GM12874 (cell line): ENCODE measurements at regions not wholly inside any gene's neighbourhood (a gene's known extent, or its start where the extent isn't known, plus 50 kb on each side); places are given as distances from the start of the nearest gene placed in this dataset.

Source experiments
- CTCF ChIP-seq: IDR thresholded peaks from 2 replicates; pipeline ENCODE4 v1.5.1; 2011; ENCODE audit warnings: low read depth, mild to moderate bottlenecking, control low read depth, low read length, moderate library complexity; ENCODE audit not compliant: insufficient read depth

- no peak for TF ChIP-seq CTCF
These were observed 1685.3 kb upstream of the TENM3 start for GRCh38 chr4:180557950-180558349.

- TF ChIP-seq CTCF = no peak
These were observed 1684.8 kb upstream of the TENM3 start for GRCh38 chr4:180558427-180558826.

GRCh38 chr4:180560896-180561295 is 1682.3 kb upstream of the TENM3 start:
- TF ChIP-seq CTCF = no peak

- no peak for TF ChIP-seq CTCF
These were observed 1679.2 kb upstream of the TENM3 start for GRCh38 chr4:180564026-180564425.

- TF ChIP-seq CTCF = no peak
These were observed 1678.8 kb upstream of the TENM3 start for GRCh38 chr4:180564448-180564847.

- TF ChIP-seq CTCF = no peak
These were observed 1677.3 kb upstream of the TENM3 start for GRCh38 chr4:180565856-180566431.

GRCh38 chr4:180566492-180566891 is 1676.7 kb upstream of the TENM3 start:
- no peak for TF ChIP-seq CTCF
